Thyroid gland (tissue), 4 donors: ENCODE measurements at regions not wholly inside any gene's neighbourhood (a gene's known extent, or its start where the extent isn't known, plus 50 kb on each side); places are given as distances from the start of the nearest gene placed in this dataset.

ENCODE experiments used
- DNase-seq, 2 donors: peaks; one replicate each; pipeline ENCODE4 v3.0.0-alpha.2; 2019
- H3K27ac ChIP-seq, 3 donors: fragments of 200-600 bp; sonication (generic); 1 replicate in 2 of 3; 2 replicates in 1 of 3; pipeline ENCODE4 v1.5.1; 2016 to 2019; ENCODE audit warnings: mild to moderate bottlenecking in 1 of 3, moderate library complexity in 1 of 3
- H3K27me3 ChIP-seq: fragments of 200-600 bp; sonication (generic); one replicate; pipeline ENCODE4 v1.5.1; 2019
- H3K36me3 ChIP-seq, 2 donors: fragments of 200-600 bp; sonication (generic); one replicate each; pipeline ENCODE4 v1.5.1; 2016 to 2019
- H3K4me1 ChIP-seq, 2 donors: fragments of 200-600 bp; sonication (generic); one replicate each; pipeline ENCODE4 v1.5.1; 2017 to 2019
- H3K4me3 ChIP-seq, 3 donors: fragments of 200-600 bp; sonication (generic); replicated peaks in 1 of 3; 1 replicate in 2 of 3; 2 replicates in 1 of 3; pipeline ENCODE4 v1.5.1; 2016; ENCODE audit warnings: mild to moderate bottlenecking in 1 of 3
- H3K9me3 ChIP-seq: fragments of 200-600 bp; sonication (generic); one replicate; pipeline ENCODE4 v1.5.1; 2017
- CTCF ChIP-seq, 6 experiments: fragments of 200-600 bp in 3 of 6; fragments of 450-650 bp in 3 of 6; sonication (generic) in 3 of 6; IDR thresholded peaks; one replicate each; pipeline ENCODE4 v1.5.1; 2016 to 2019; ENCODE audit warnings: antibody characterized with exemption in 6 of 6, mild to moderate bottlenecking in 2 of 6, inconsistent platforms in 1 of 6, moderate library complexity in 1 of 6
- POLR2A ChIP-seq, 2 donors: fragments of 450-650 bp; IDR thresholded peaks; one replicate each; pipeline ENCODE4 v1.6.1; 2017; ENCODE audit warnings: antibody characterized with exemption in 2 of 2, mild to moderate bottlenecking in 2 of 2, moderate library complexity in 1 of 2
- WGBS, 2 donors: methylation state at CpG; one replicate each; pipeline ENCODE4 v1.1.5; 2017; 5-methylcytosine and 5-hydroxymethylcytosine counted together
- intact Hi-C: fragments of 100-400 bp; cut with DNase I; formaldehyde crosslinking; loops from one replicate; pipeline ENCODE4 v1.15.1; 2023

GRCh38 chr5:15421921-15422412, 78.0 kb upstream of the FBXL7 start:
- TF ChIP-seq POLR2A (IDR thresholded peaks at IDR 0.05) (no peak), CTCF (IDR thresholded peaks at IDR 0.05) (no peak)
- Histone ChIP-seq H3K9me3 (no peaks in the 10 kb centered on the region), H3K36me3 (no peaks in the 10 kb centered on the region), H3K4me3 (no peak overlapping the region), H3K27me3 (no peaks in the 10 kb centered on the region), H3K27ac (no peak overlapping the region), H3K4me1 (peaks cover 0 to 2% of the 10 kb centered on the region in 2 donors)
- DNase-seq: no peak
- intact Hi-C loops: no loop called here
- 67 to 73% methylated on average over 4 of the region's 4 CpGs for WGBS, 2 donors

GRCh38 chr5:15421381-15421780, 78.6 kb upstream of the FBXL7 start:
- intact Hi-C loops: no loop called here
- peaks cover 0 to 2% of the 10 kb centered on the region in 2 donors for H3K4me1 ChIP-seq
- no peaks in the 10 kb centered on the region for H3K27me3 ChIP-seq
- no peaks in the 10 kb centered on the region for H3K9me3 ChIP-seq
- no peak overlapping the region for H3K4me3 ChIP-seq
- no peak for DNase-seq
- TF ChIP-seq CTCF (IDR thresholded peaks at IDR 0.05): no peak
- no peak for TF ChIP-seq POLR2A (IDR thresholded peaks at IDR 0.05)
- H3K27ac ChIP-seq: no peak overlapping the region
- H3K36me3 ChIP-seq: no peaks in the 10 kb centered on the region
- WGBS, 2 donors: 73 to 78% methylated on average over 3 of the region's 3 CpGs

- no peak overlapping the region for H3K27ac ChIP-seq
- H3K4me3 ChIP-seq: no peak overlapping the region
- TF ChIP-seq POLR2A (IDR thresholded peaks at IDR 0.05) (no peak), CTCF (IDR thresholded peaks at IDR 0.05) (no peak)
- no peaks in the 10 kb centered on the region for H3K36me3 ChIP-seq
- H3K4me1 ChIP-seq: no peaks in the 10 kb centered on the region
- WGBS, 2 donors: 68 to 81% methylated on average over 5 of the region's 5 CpGs
- peak; percentile 8 to 18 for DNase-seq
- H3K27me3 ChIP-seq: no peaks in the 10 kb centered on the region
- no peaks in the 10 kb centered on the region for H3K9me3 ChIP-seq
- intact Hi-C loops: no loop called here
Measured at GRCh38 chr5:15420201-15420600, 79.8 kb upstream of the FBXL7 start.

- H3K27ac ChIP-seq: no peak overlapping the region
- H3K27me3 ChIP-seq: no peaks in the 10 kb centered on the region
- no peaks in the 10 kb centered on the region for H3K4me1 ChIP-seq
- DNase-seq: no peak
- no peaks in the 10 kb centered on the region for H3K9me3 ChIP-seq
- no peaks in the 10 kb centered on the region for H3K36me3 ChIP-seq
- no peak overlapping the region for H3K4me3 ChIP-seq
- TF ChIP-seq POLR2A (IDR thresholded peaks at IDR 0.05) (no peak), CTCF (IDR thresholded peaks at IDR 0.05) (no peak)
- WGBS, 2 donors: 94 to 95% methylated on average over 3 of the region's 3 CpGs
- intact Hi-C loops: no loop called here
Measured at GRCh38 chr5:15417156-15417555, 82.8 kb upstream of the FBXL7 start.

- Histone ChIP-seq H3K36me3 (no peaks in the 10 kb centered on the region), H3K4me3 (no peak overlapping the region), H3K27ac (no peak overlapping the region), H3K4me1 (no peaks in the 10 kb centered on the region), H3K27me3 (no peaks in the 10 kb centered on the region), H3K9me3 (no peaks in the 10 kb centered on the region)
- DNase-seq: no peak
- intact Hi-C loops: no loop called here
- TF ChIP-seq POLR2A (IDR thresholded peaks at IDR 0.05): no peak
- no peak for TF ChIP-seq CTCF (IDR thresholded peaks at IDR 0.05)
- 88 to 93% methylated on average over 1 of the region's 1 CpG for WGBS, 2 donors
Measured at GRCh38 chr5:15406478-15406877, 93.5 kb upstream of the FBXL7 start.
